ENCODE measurements at regions not wholly inside any gene's neighbourhood (a gene's known extent, or its start where the extent isn't known, plus 50 kb on each side); places are given as distances from the start of the nearest gene placed in this dataset.

GRCh38 chr6:92275150-92275549, 1144.2 kb downstream of the EPHA7 start:
- H4K20me1 ChIP-seq (ENCODE audit: insufficient read depth) = no peaks in the 10 kb centered on the region
- H3K4me1 ChIP-seq (replicated peaks; ENCODE audit: insufficient read depth) = no peaks in the 10 kb centered on the region
- intact Hi-C loops (cut with micrococcal nuclease; ENCODE audit: unreplicated experiment) = no loop called here
- H3K4me3 ChIP-seq = no peak overlapping the region
- no TSS peak for BruUV-seq (replicated peaks)
- H3F3A ChIP-seq (ENCODE audit: insufficient read depth, low read depth) = no peaks in the 10 kb centered on the region
- POLR2A ChIA-PET (ENCODE audit: unreplicated experiment) = no interaction called here
- no peak for DNase-seq
- no peaks in the 10 kb centered on the region for H3K27me3 ChIP-seq (ENCODE audit: insufficient read depth, low read depth)
- no peak overlapping the region for H2AFZ ChIP-seq
- no peak for TF ChIP-seq EZH2 (IDR thresholded peaks at IDR 0.05; ENCODE audit: low read depth)
- TF ChIP-seq, protein P1, sequence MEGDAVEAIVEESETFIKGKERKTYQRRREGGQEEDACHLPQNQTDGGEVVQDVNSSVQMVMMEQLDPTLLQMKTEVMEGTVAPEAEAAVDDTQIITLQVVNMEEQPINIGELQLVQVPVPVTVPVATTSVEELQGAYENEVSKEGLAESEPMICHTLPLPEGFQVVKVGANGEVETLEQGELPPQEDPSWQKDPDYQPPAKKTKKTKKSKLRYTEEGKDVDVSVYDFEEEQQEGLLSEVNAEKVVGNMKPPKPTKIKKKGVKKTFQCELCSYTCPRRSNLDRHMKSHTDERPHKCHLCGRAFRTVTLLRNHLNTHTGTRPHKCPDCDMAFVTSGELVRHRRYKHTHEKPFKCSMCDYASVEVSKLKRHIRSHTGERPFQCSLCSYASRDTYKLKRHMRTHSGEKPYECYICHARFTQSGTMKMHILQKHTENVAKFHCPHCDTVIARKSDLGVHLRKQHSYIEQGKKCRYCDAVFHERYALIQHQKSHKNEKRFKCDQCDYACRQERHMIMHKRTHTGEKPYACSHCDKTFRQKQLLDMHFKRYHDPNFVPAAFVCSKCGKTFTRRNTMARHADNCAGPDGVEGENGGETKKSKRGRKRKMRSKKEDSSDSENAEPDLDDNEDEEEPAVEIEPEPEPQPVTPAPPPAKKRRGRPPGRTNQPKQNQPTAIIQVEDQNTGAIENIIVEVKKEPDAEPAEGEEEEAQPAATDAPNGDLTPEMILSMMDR (conservative IDR thresholded peaks at IDR 0.05) = no peak
- no peaks in the 10 kb centered on the region for H3K36me3 ChIP-seq (ENCODE audit: low read depth)
- no peaks in the 10 kb centered on the region for H3K79me2 ChIP-seq (ENCODE audit: low read depth)
- no peak overlapping the region for H3K4me2 ChIP-seq
- no peak overlapping the region for H3K27ac ChIP-seq
- no peaks in the 10 kb centered on the region for H3K9me2 ChIP-seq (ENCODE audit: insufficient read depth)
- H3K9me3 ChIP-seq (ENCODE audit: insufficient read depth, low read depth) = no peaks in the 10 kb centered on the region
- CTCF ChIA-PET = no interaction called here

DNA sequence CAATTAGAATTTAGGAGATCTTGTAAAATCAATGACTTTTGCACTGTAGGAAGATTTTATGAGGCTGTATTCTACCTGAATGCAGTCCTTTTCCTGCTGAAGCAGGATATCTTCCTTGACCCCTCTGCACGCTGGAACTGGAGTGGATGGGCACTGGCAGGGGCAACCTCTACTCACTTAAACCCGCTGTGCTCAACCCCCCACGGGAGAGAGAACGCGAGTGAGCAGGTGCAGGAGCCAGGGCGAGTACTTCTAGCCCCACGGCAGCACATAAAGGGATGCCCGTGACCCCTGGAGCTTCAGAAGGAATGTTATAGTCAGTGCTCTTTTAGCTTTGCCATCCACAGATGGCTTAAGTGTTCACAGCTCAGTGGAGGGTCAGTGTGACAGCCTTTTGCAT, 1144.8 kb downstream of the EPHA7 start:
- no peaks in the 10 kb centered on the region for H3K36me3 ChIP-seq (ENCODE audit: low read depth)
- intact Hi-C loops (cut with micrococcal nuclease; ENCODE audit: unreplicated experiment) = no loop called here
- CTCF ChIA-PET = no interaction called here

DNA sequence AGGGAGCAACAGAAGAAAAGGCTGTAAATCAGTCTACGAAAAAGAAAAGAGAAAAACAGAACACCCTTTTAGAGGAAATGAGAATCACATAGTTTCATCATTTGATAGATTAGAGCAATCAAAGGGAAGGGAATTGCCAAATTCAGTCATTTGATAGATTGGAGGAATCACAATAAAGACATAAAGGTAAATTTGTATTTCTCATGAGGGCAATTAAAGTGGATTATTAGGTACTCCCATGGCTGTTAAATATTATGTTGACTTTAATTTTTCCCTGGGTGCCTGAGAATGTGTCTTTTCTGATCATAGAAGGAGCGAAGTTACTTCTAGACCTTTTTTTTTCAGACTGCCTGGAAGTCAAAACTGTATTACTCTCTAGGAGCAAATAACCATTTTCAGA, 1145.7 kb downstream of the EPHA7 start:
- Histone ChIP-seq H3F3A (ENCODE audit: insufficient read depth, low read depth) (no peaks in the 10 kb centered on the region), H3K79me2 (ENCODE audit: low read depth) (no peaks in the 10 kb centered on the region), H3K4me2 (no peak overlapping the region), H2AFZ (no peak overlapping the region), H4K20me1 (ENCODE audit: insufficient read depth) (no peaks in the 10 kb centered on the region), H3K36me3 (ENCODE audit: low read depth) (no peaks in the 10 kb centered on the region), H3K9me2 (ENCODE audit: insufficient read depth) (no peaks in the 10 kb centered on the region), H3K4me1 (replicated peaks; ENCODE audit: insufficient read depth) (no peaks in the 10 kb centered on the region), H3K9me3 (ENCODE audit: insufficient read depth, low read depth) (no peaks in the 10 kb centered on the region), H3K4me3 (no peak overlapping the region), H3K27ac (no peak overlapping the region), H3K27me3 (ENCODE audit: insufficient read depth, low read depth) (no peaks in the 10 kb centered on the region)
- no TSS peak for BruUV-seq (replicated peaks)
- DNase-seq = no peak
- ChIA-PET POLR2A (ENCODE audit: unreplicated experiment) (no interaction called here), CTCF (no interaction called here)
- intact Hi-C loops (cut with micrococcal nuclease; ENCODE audit: unreplicated experiment) = no loop called here
- no peak for TF ChIP-seq EZH2 (IDR thresholded peaks at IDR 0.05; ENCODE audit: low read depth)
- TF ChIP-seq, protein P1 (conservative IDR thresholded peaks at IDR 0.05) = no peak

More for the DNA sequence above, 1144.8 kb downstream of the EPHA7 start:
- no peaks in the 10 kb centered on the region for H3K27me3 ChIP-seq (ENCODE audit: insufficient read depth, low read depth)
- H3K4me3 ChIP-seq = no peak overlapping the region
- no peak for DNase-seq
- no peaks in the 10 kb centered on the region for H3F3A ChIP-seq (ENCODE audit: insufficient read depth, low read depth)
- no peak overlapping the region for H2AFZ ChIP-seq
- no peaks in the 10 kb centered on the region for H3K79me2 ChIP-seq (ENCODE audit: low read depth)
- no peaks in the 10 kb centered on the region for H3K4me1 ChIP-seq (replicated peaks; ENCODE audit: insufficient read depth)
- no peaks in the 10 kb centered on the region for H3K9me2 ChIP-seq (ENCODE audit: insufficient read depth)
- no peak overlapping the region for H3K4me2 ChIP-seq
- H4K20me1 ChIP-seq (ENCODE audit: insufficient read depth) = no peaks in the 10 kb centered on the region
- H3K9me3 ChIP-seq (ENCODE audit: insufficient read depth, low read depth) = no peaks in the 10 kb centered on the region
- POLR2A ChIA-PET (ENCODE audit: unreplicated experiment) = no interaction called here
- BruUV-seq (replicated peaks) = no TSS peak
- H3K27ac ChIP-seq = no peak overlapping the region
- TF ChIP-seq, protein P1 (conservative IDR thresholded peaks at IDR 0.05) = no peak
- no peak for TF ChIP-seq EZH2 (IDR thresholded peaks at IDR 0.05; ENCODE audit: low read depth)
